ENCODE measurements at regions not wholly inside any gene's neighbourhood (a gene's known extent, or its start where the extent isn't known, plus 50 kb on each side); places are given as distances from the start of the nearest gene placed in this dataset.

DNA sequence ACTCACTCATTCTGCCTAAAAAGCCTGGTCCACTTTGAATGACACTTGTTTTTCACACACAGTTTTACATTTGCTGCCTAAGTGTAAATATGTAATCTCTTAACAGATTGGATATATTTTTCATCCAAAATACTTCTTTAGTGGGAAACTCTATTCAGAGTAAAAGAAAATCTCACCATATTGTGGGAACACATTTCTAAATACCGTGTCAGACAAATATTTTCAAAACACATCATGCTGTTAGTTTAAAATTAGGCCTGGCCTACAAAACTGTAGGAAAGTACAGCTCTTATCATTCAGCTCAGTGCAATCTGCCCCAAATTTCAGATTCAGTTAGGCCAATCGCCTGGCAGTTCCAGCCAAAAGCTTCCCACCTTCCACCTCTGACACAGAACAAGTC lies 849.8 kb downstream of the NXPH1 start:
- Mint-ChIP-seq H3K27ac (ENCODE audit: unreplicated experiment) (no peak overlapping the region), H3K4me3 (ENCODE audit: unreplicated experiment) (no peak overlapping the region), H3K9me3 (ENCODE audit: unreplicated experiment) (no peaks in the 10 kb centered on the region), H3K27me3 (ENCODE audit: low read depth, unreplicated experiment) (no peaks in the 10 kb centered on the region), H3K36me3 (ENCODE audit: low read depth, unreplicated experiment) (no peaks in the 10 kb centered on the region), H3K4me1 (ENCODE audit: low read depth, unreplicated experiment) (peaks cover 4% of the 10 kb centered on the region)
- no peaks in the 10 kb centered on the region for H3K36me3 ChIP-seq (ENCODE audit: insufficient read depth, low read length)
- DNase-seq (ENCODE audit: low read depth) (no peak), FAIRE-seq (no peak)
- no peaks in the 10 kb centered on the region for H4K20me1 ChIP-seq (ENCODE audit: insufficient read depth, low read length)
- H3K9me3 ChIP-seq (ENCODE audit: insufficient read depth, low read depth, low read length) = no peaks in the 10 kb centered on the region
- no peak overlapping the region for H3K27ac ChIP-seq (ENCODE audit: low read depth, low read length)
- no peaks in the 10 kb centered on the region for H3K79me2 ChIP-seq (ENCODE audit: insufficient read depth, low read length)
- no peak overlapping the region for H3K4me3 ChIP-seq (ENCODE audit: insufficient read depth, low read depth, low read length)
- no peaks in the 10 kb centered on the region for H3K27me3 ChIP-seq (ENCODE audit: insufficient read depth, low read length)
- H3K4me2 ChIP-seq (ENCODE audit: low read length) = no peak overlapping the region
- H3K9ac ChIP-seq (ENCODE audit: low read length) = no peak overlapping the region
- no peak overlapping the region for H2AFZ ChIP-seq (ENCODE audit: low read depth, low read length)
- no peaks in the 10 kb centered on the region for H3K4me1 ChIP-seq (ENCODE audit: insufficient read depth, low read length)
- no peak for TF ChIP-seq EZH2 (IDR thresholded peaks at IDR 0.05; ENCODE audit: insufficient read depth, low read length)
- TF ChIP-seq, protein P1, sequence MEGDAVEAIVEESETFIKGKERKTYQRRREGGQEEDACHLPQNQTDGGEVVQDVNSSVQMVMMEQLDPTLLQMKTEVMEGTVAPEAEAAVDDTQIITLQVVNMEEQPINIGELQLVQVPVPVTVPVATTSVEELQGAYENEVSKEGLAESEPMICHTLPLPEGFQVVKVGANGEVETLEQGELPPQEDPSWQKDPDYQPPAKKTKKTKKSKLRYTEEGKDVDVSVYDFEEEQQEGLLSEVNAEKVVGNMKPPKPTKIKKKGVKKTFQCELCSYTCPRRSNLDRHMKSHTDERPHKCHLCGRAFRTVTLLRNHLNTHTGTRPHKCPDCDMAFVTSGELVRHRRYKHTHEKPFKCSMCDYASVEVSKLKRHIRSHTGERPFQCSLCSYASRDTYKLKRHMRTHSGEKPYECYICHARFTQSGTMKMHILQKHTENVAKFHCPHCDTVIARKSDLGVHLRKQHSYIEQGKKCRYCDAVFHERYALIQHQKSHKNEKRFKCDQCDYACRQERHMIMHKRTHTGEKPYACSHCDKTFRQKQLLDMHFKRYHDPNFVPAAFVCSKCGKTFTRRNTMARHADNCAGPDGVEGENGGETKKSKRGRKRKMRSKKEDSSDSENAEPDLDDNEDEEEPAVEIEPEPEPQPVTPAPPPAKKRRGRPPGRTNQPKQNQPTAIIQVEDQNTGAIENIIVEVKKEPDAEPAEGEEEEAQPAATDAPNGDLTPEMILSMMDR (IDR thresholded peaks at IDR 0.05; ENCODE audit: insufficient read depth, low read depth, low read length) = no peak

DNA sequence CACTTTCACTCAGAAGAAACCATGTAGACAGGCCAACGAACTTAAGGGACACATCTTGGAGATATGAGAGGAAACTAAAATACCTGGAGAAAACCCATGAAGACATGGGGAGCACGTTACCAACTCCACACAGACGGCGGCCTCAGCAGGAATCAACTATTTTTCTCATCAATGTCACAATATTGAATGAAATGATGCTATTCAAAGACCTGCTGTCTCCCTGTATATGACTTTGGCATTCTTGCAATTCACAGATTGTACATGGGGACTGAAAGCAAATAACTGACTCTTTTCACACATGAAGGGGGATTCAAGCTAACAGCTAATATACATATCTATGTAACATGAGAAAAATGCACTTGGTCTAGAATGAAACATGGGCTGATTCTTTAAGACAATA lies 869.0 kb downstream of the NXPH1 start:
- Mint-ChIP-seq H3K4me1 (ENCODE audit: low read depth, unreplicated experiment) (peaks cover 2% of the 10 kb centered on the region), H3K4me3 (ENCODE audit: unreplicated experiment) (no peak overlapping the region), H3K36me3 (ENCODE audit: low read depth, unreplicated experiment) (no peaks in the 10 kb centered on the region), H3K9me3 (ENCODE audit: unreplicated experiment) (no peaks in the 10 kb centered on the region), H3K27me3 (ENCODE audit: low read depth, unreplicated experiment) (no peaks in the 10 kb centered on the region), H3K27ac (ENCODE audit: unreplicated experiment) (no peak overlapping the region)
- Histone ChIP-seq H3K4me1 (ENCODE audit: insufficient read depth, low read length) (no peaks in the 10 kb centered on the region), H3K9ac (ENCODE audit: low read length) (no peak overlapping the region), H3K79me2 (ENCODE audit: insufficient read depth, low read length) (no peaks in the 10 kb centered on the region), H3K9me3 (ENCODE audit: insufficient read depth, low read depth, low read length) (no peaks in the 10 kb centered on the region), H3K4me2 (ENCODE audit: low read length) (no peak overlapping the region), H3K27ac (ENCODE audit: low read depth, low read length) (no peak overlapping the region), H3K4me3 (ENCODE audit: insufficient read depth, low read depth, low read length) (no peak overlapping the region), H3K27me3 (ENCODE audit: insufficient read depth, low read length) (no peaks in the 10 kb centered on the region), H2AFZ (ENCODE audit: low read depth, low read length) (no peak overlapping the region), H3K36me3 (ENCODE audit: insufficient read depth, low read length) (no peaks in the 10 kb centered on the region), H4K20me1 (ENCODE audit: insufficient read depth, low read length) (no peaks in the 10 kb centered on the region)
- no peak for FAIRE-seq
- TF ChIP-seq, protein P1 (IDR thresholded peaks at IDR 0.05; ENCODE audit: insufficient read depth, low read depth, low read length) = no peak
- TF ChIP-seq EZH2 (IDR thresholded peaks at IDR 0.05; ENCODE audit: insufficient read depth, low read length) = no peak
- DNase-seq (ENCODE audit: low read depth) = no peak

DNA sequence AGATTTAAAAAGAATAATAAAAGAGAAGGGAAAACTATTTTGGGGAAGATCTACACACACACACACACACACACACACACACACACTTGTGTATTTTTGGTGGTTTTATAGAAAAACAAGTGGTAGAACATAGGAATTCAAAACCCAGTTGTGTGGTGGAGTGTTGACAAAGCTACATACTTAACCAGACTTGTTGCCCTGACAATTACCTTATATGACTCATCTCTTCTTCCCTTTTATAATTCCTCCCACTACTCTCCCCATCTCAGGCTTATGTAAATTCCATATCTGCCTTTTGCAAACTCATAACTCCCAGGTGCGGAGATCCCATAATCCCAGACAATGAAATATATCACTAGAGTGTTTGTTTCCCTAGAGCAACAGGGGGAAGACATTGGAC lies 873.7 kb downstream of the NXPH1 start:
- Mint-ChIP-seq H3K27ac (ENCODE audit: unreplicated experiment) (no peak overlapping the region), H3K4me1 (ENCODE audit: low read depth, unreplicated experiment) (peaks cover 2% of the 10 kb centered on the region), H3K4me3 (ENCODE audit: unreplicated experiment) (no peak overlapping the region), H3K27me3 (ENCODE audit: low read depth, unreplicated experiment) (no peaks in the 10 kb centered on the region), H3K9me3 (ENCODE audit: unreplicated experiment) (no peaks in the 10 kb centered on the region), H3K36me3 (ENCODE audit: low read depth, unreplicated experiment) (no peaks in the 10 kb centered on the region)
- Histone ChIP-seq H3K36me3 (ENCODE audit: insufficient read depth, low read length) (no peaks in the 10 kb centered on the region), H3K4me1 (ENCODE audit: insufficient read depth, low read length) (no peaks in the 10 kb centered on the region), H3K27ac (ENCODE audit: low read depth, low read length) (no peak overlapping the region), H3K9ac (ENCODE audit: low read length) (no peak overlapping the region), H2AFZ (ENCODE audit: low read depth, low read length) (no peak overlapping the region), H3K4me3 (ENCODE audit: insufficient read depth, low read depth, low read length) (no peak overlapping the region), H4K20me1 (ENCODE audit: insufficient read depth, low read length) (no peaks in the 10 kb centered on the region), H3K27me3 (ENCODE audit: insufficient read depth, low read length) (no peaks in the 10 kb centered on the region), H3K9me3 (ENCODE audit: insufficient read depth, low read depth, low read length) (no peaks in the 10 kb centered on the region), H3K4me2 (ENCODE audit: low read length) (no peak overlapping the region), H3K79me2 (ENCODE audit: insufficient read depth, low read length) (no peaks in the 10 kb centered on the region)
- FAIRE-seq (no peak), DNase-seq (ENCODE audit: low read depth) (peak; percentile 61)
- TF ChIP-seq EZH2 (IDR thresholded peaks at IDR 0.05; ENCODE audit: insufficient read depth, low read length) = no peak
- TF ChIP-seq, protein P1 (IDR thresholded peaks at IDR 0.05; ENCODE audit: insufficient read depth, low read depth, low read length) = no peak

Measured in astrocyte (in vitro differentiated cells and primary cell).